ENCODE measurements at regions not wholly inside any gene's neighbourhood (a gene's known extent, or its start where the extent isn't known, plus 50 kb on each side); places are given as distances from the start of the nearest gene placed in this dataset.
A peak's percentile ranks its signal among the peaks of the same experiment; 100 is the strongest.

GRCh38 chr7:81370822-81371221, 399.0 kb downstream of the HGF start:
- ChIA-PET POLR2A (interaction anchor here (0.7 kb wide), 1 partner anchor 103 kb away, joined by 3 read pairs; no protein-coding TSS in a partner anchor), CTCF (no interaction called here)
- DNase-seq (ENCODE audit: unreplicated experiment), result no peak
- TF ChIP-seq CTCF (IDR thresholded peaks at IDR 0.05; ENCODE audit: unreplicated experiment), result no peak
- Mint-ChIP-seq H3K4me1 (ENCODE audit: insufficient read depth, unreplicated experiment) (peaks cover 13% of the 10 kb centered on the region), H3K4me3 (ENCODE audit: unreplicated experiment) (no peak overlapping the region), H3K27ac (ENCODE audit: low read depth, unreplicated experiment) (peak overlapping the region; percentile 42), H3K9me3 (ENCODE audit: unreplicated experiment) (no peaks in the 10 kb centered on the region), H3K27me3 (ENCODE audit: insufficient read depth, unreplicated experiment) (no peaks in the 10 kb centered on the region), H3K36me3 (ENCODE audit: insufficient read depth, unreplicated experiment) (no peaks in the 10 kb centered on the region)
- BruUV-seq (replicated peaks), result no TSS peak
- intact Hi-C loops (cut with micrococcal nuclease), result no loop called here

DNA sequence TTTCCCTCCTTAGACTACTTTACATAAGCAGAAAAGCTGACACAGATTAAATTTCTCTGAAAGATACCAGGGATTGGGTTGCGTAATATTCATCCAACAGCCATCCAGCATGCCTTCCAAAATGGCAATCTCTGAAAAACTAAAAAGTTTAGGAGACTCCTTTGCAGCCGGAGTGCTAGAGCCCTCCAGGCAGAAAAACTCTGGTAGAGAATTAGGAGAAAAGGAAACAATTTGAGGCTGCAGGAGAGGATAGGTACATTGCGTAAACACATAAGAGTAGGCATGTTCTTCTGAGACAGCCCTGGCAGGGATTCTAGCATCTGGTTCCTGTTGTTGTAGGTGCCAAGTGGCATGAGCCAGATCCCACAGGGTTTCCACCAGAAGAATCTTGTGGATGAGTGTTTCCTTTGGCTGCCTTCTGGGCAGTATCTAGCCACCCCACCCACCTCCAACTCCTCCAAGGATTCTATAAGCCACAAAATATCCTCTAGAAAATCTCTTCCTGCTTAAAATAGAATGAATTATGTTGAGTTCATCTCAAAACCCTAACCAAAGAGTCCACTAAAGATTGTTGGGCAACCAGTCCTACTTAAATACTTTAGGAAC, 402.4 kb downstream of the HGF start:
- ChIA-PET POLR2A (interaction anchor here (0.7 to 2.2 kb wide), 5 partner anchors 26 to 144 kb away, joined by 3 to 8 read pairs (median 3); no protein-coding TSS in a partner anchor), CTCF (interaction anchor here (0.6 to 1.3 kb wide), 2 partner anchors 91 to 1281 kb away, joined by 4 read pairs; no protein-coding TSS in a partner anchor)
- H3K4me3 Mint-ChIP-seq (ENCODE audit: unreplicated experiment), result peak overlapping the region; percentile 25
- no peaks in the 10 kb centered on the region for H3K27me3 Mint-ChIP-seq (ENCODE audit: insufficient read depth, unreplicated experiment)
- H3K36me3 Mint-ChIP-seq (ENCODE audit: insufficient read depth, unreplicated experiment), result no peaks in the 10 kb centered on the region
- H3K27ac Mint-ChIP-seq (ENCODE audit: low read depth, unreplicated experiment), result peak overlapping the region; percentile 40
- DNase-seq (ENCODE audit: unreplicated experiment), result peak; percentile 95
- intact Hi-C loops (cut with micrococcal nuclease), result no loop called here
- no peaks in the 10 kb centered on the region for H3K9me3 Mint-ChIP-seq (ENCODE audit: unreplicated experiment)
- peaks cover 13% of the 10 kb centered on the region for H3K4me1 Mint-ChIP-seq (ENCODE audit: insufficient read depth, unreplicated experiment)
- no peak for TF ChIP-seq CTCF (IDR thresholded peaks at IDR 0.05; ENCODE audit: unreplicated experiment)
- no TSS peak for BruUV-seq (replicated peaks)

DNA sequence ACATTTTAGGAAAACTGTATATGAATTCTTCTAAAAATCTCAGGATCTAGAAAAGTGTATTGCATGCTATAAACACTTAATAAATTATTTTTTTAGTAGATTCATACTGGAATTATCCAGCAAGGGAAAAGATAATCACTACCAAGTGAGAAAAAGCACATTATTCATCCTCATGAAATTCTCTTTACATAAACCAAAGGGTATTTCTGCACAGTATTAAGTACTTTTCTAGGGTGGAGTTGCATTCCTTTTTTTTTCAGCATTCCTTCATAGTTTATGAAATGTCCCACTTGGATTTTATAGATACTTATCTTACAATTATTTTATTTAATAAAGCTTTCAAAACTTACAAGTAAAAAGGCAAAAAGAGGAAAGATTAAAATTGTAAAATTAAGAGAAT, 403.3 kb downstream of the HGF start:
- no peaks in the 10 kb centered on the region for H3K9me3 Mint-ChIP-seq (ENCODE audit: unreplicated experiment)
- peak overlapping the region; percentile 40 for H3K27ac Mint-ChIP-seq (ENCODE audit: low read depth, unreplicated experiment)
- CTCF ChIA-PET, result interaction anchor here (0.5 to 0.9 kb wide), 4 partner anchors 21 to 1280 kb away, joined by 3 to 4 read pairs (median 4); no protein-coding TSS in a partner anchor
- H3K4me1 Mint-ChIP-seq (ENCODE audit: insufficient read depth, unreplicated experiment), result peaks cover 21% of the 10 kb centered on the region
- H3K36me3 Mint-ChIP-seq (ENCODE audit: insufficient read depth, unreplicated experiment), result no peaks in the 10 kb centered on the region
- H3K4me3 Mint-ChIP-seq (ENCODE audit: unreplicated experiment), result peak overlapping the region; percentile 25
- no peak for TF ChIP-seq CTCF (IDR thresholded peaks at IDR 0.05; ENCODE audit: unreplicated experiment)
- intact Hi-C loops (cut with micrococcal nuclease), result no loop called here
- POLR2A ChIA-PET, result interaction anchor here (1.0 to 2.2 kb wide), 4 partner anchors 25 to 99 kb away, joined by 3 to 8 read pairs (median 4); no protein-coding TSS in a partner anchor
- no peak for DNase-seq (ENCODE audit: unreplicated experiment)
- H3K27me3 Mint-ChIP-seq (ENCODE audit: insufficient read depth, unreplicated experiment), result no peaks in the 10 kb centered on the region
- BruUV-seq (replicated peaks), result no TSS peak

DNA sequence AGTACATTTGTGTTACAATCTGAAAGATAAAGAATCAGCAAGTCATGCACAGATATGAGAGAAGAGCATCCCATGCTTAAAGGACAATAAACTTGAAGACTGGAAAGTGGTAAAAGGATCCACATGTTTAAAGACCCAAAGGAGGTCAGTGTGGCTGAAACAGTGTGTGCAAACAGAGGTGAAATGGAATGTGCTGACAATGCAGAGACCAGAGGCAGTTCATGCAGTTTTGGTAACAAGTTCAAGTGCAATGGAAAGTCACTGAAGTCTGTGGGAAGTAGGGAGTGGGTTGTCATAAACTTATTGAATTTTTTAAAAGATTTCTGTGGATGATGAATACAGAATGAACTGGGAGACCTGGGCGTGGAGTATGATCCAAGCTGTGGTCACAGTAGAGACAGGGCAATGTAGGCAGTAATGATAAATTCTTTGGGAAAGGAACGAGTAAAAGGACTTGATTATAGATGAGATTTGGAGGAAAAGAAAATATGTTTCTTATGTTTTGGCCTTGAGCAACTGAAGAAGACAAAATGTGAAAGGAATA, 408.0 kb downstream of the HGF start:
- CTCF ChIA-PET, result no interaction called here
- DNase-seq (ENCODE audit: unreplicated experiment), result no peak

More for the DNA sequence above, 408.0 kb downstream of the HGF start:
- H3K27me3 Mint-ChIP-seq (ENCODE audit: insufficient read depth, unreplicated experiment), result no peaks in the 10 kb centered on the region
- H3K4me3 Mint-ChIP-seq (ENCODE audit: unreplicated experiment), result no peak overlapping the region
- intact Hi-C loops (cut with micrococcal nuclease), result no loop called here
- H3K4me1 Mint-ChIP-seq (ENCODE audit: insufficient read depth, unreplicated experiment), result peaks cover 12% of the 10 kb centered on the region
- no TSS peak for BruUV-seq (replicated peaks)
- no peak for TF ChIP-seq CTCF (IDR thresholded peaks at IDR 0.05; ENCODE audit: unreplicated experiment)
- no peaks in the 10 kb centered on the region for H3K9me3 Mint-ChIP-seq (ENCODE audit: unreplicated experiment)
- H3K27ac Mint-ChIP-seq (ENCODE audit: low read depth, unreplicated experiment), result peak overlapping the region; percentile 36
- H3K36me3 Mint-ChIP-seq (ENCODE audit: insufficient read depth, unreplicated experiment), result no peaks in the 10 kb centered on the region
- POLR2A ChIA-PET, result interaction anchor here (1.4 kb wide), 1 partner anchor 62 kb away, joined by 3 read pairs; no protein-coding TSS in a partner anchor
